GM18519 (cell line): ENCODE measurements at regions not wholly inside any gene's neighbourhood (a gene's known extent, or its start where the extent isn't known, plus 50 kb on each side); places are given as distances from the start of the nearest gene placed in this dataset.
"Not testable (repeated sequence)": the region's sequence is repeated elsewhere in the genome, so short reads cannot be mapped to it uniquely, and the experiment has no call there.

Experiments used
- ATAC-seq: cut with Tn5 transposase; IDR thresholded peaks from one replicate; pipeline ENCODE4 v1.9.1; 2021; ENCODE audit warnings: mild to moderate bottlenecking, moderate library complexity; ENCODE audit not compliant: unreplicated experiment, low FRiP score

- no peak for ATAC-seq
Observed at GRCh38 chr13:64540976-64541375, 2689.2 kb downstream of the PCDH9 start.

DNA sequence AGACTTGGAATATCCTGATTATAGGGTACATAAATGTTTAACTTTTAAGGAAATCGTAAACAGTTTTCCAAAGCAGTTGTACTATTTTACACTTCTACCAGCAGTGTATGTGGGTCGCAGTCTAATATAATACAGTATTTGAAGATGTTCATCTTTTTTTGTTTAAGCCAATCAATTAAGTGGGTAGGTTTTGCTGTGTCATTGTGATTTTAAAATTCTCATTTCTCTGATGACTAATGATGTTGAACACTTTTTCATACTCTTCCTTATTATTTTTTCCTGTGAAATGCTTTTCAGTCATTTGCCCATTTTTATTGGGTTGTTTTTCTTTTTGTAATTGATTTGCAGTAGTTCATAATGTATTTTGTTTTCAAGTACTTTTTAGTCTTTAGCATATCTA lies 2689.7 kb downstream of the PCDH9 start:
- no peak for ATAC-seq

GRCh38 chr13:64538711-64539110 lies 2691.4 kb downstream of the PCDH9 start:
- ATAC-seq, result no peak

DNA sequence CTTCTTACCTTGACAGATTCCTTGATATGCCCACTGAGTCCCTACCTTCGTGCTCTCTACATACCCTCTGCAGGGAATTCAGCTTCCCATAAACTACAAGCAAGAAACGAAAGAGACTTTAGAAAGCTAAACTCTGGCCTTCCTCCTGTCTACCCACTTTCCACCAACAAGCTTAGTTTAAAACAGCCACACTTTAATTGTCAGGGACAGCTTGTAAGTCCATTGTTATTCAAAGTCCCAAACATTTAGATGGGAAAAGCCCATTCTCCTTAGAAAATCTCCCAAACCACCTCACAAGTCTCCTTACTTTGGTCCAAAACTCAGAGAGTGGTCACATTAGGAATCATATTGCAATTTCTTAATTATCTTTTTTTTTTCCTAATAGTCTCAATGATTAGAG lies 2695.8 kb downstream of the PCDH9 start:
- no peak for ATAC-seq

- no peak for ATAC-seq
Observed at GRCh38 chr13:64531400-64531799, 2698.7 kb downstream of the PCDH9 start.

GRCh38 chr13:64529874-64530485 lies 2700.2 kb downstream of the PCDH9 start:
- no peak for ATAC-seq

- ATAC-seq, result no peak
Observed at GRCh38 chr13:64528838-64529237, 2701.3 kb downstream of the PCDH9 start.

DNA sequence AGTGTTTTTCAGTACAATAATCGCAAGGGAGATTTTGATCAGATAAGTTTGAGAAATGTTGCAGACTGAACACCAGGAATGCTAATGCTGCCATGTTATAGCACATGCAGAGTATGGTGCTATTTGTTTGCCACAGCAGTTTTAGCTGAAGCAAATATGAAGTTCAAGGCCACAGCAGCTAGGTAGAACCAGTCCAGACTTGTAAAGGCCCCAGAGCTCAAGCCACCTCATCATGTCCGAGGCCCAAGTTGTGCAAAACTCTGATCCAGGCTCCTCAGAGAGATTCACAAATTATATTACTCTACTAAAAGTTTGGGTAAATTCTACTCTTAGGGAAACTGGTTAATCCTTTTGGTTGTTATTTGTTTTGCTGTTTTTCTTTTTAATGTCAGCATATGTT lies 2702.6 kb downstream of the PCDH9 start:
- ATAC-seq, result no peak

DNA sequence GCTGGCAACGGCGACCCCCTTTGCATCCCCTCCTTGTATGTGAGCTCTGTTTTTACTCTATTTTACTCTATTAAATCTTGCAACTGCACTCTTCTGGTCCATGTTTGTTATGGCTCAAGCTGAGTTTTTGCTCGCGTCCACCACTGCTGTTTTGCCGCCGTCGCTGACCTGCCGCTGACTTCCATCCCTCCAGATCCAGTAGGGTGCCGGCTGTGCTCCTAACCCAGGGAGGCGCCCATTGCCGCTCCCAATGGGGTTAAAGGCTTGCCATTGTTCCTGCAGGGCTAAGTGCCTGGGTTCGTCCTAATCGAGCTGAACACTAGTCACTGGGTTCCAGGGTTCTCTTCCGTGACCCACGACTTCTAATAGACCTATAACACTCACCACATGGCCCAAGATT lies 2704.4 kb downstream of the PCDH9 start:
- ATAC-seq, result no peak

- ATAC-seq, result no peak
Observed at GRCh38 chr13:64510747-64511146, 2719.4 kb downstream of the PCDH9 start.

GRCh38 chr13:64506246-64506645 lies 2723.9 kb downstream of the PCDH9 start:
- no peak for ATAC-seq

DNA sequence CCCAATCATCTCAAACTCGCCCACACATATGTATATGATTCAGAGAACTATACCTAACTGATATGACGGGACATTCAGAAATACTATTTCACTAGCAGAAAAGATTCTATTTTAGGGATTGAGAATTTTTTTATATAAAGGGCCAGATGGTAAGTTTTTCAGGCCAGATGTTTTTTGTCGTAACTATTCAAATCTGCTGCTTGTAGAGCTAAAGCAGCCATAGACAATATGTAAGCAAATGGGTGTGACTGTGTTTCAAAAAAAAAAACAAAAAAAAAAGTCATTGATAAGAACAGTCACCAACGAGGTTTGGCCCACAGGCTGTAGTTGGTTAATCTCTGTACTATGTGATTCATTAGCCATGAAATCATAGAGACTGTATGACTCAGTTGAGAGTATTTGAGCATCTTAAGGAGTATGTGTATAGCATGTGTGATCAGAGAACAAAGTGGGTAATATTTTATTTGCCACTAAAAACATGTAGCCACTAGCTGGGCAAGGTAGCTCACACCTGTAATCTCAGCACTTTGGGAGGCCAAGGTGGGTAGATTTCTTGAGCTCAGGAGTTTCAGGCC lies 2724.7 kb downstream of the PCDH9 start:
- no peak for ATAC-seq

DNA sequence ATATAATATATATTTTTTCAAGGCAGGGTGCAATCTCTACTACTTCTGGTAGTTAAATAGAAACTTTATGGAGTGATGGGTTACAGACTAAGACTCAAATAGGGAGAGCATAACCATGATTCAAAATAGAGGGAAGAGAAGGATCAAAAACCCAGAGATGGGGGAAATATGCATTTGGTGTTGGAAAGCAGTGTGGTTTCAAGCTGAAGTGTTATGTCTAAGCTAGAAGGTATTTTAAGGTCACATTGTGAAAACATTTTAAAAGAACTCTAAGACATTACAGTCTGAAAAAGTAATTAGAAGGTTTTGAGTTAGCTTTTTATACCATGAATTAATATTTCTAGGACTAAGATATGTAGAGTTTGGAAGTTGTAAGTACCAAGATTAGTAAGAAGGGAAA lies 2741.4 kb downstream of the PCDH9 start:
- ATAC-seq, result no peak

DNA sequence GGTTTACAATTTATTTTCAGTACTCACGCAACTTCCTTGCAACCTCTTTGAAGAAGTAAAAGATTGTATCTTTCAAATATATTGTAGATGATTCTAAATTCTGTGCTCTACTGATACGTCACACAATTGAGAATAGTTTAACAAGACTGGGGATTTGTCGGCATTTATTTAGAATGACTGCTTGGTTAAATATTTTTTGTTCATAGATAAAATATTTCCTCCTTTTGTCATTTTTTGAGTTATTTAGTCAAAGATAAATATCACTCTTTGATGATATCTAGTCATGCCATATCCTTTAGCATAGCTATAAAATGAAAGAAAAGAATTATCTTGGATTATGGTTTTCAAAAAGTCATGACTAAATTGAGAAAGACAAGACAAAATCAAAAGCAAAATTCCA lies 2747.8 kb downstream of the PCDH9 start:
- ATAC-seq, result no peak

DNA sequence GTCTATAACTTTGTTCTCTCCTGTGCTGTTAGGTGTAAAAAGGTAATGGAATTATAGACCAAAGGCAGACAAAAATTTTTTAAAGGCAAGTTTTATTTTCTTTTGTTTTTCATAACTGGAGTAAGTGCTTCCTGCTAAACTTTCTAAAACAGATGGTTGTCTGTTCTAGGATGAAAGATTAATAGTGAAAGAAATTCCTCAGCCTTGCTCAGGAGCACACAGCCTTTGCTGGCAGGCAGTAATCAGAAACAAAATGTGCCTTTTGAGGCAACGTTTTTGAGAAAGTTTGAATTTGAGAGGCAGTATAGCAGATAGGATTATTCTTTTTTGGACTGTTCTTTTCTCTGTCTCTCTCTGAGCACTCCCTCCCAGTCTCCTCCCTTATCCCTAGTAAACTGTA lies 2749.5 kb downstream of the PCDH9 start:
- ATAC-seq, result no peak

DNA sequence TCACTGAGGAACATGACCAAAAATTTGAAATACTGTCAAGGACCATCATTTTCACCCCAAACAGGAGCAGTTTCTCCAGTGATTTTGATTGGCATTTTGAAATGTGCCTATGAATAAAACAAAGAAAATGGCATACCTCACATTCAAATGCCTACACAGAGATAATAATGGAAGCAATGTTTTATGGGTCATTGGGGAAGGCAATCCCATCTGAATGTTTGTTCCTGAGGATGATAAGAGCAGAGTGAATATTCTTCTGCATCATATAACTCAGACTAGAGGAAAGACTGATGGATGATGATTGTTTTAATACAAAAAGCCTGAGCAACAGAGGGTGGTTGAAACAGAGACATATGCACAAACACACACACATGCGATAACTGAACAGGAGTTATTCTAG lies 2749.9 kb downstream of the PCDH9 start:
- ATAC-seq, result no peak

- ATAC-seq, result no peak
Observed at GRCh38 chr13:64477146-64477545, 2753.0 kb downstream of the PCDH9 start.

GRCh38 chr13:64476041-64476568 lies 2754.0 kb downstream of the PCDH9 start:
- not testable (repeated sequence) for ATAC-seq

DNA sequence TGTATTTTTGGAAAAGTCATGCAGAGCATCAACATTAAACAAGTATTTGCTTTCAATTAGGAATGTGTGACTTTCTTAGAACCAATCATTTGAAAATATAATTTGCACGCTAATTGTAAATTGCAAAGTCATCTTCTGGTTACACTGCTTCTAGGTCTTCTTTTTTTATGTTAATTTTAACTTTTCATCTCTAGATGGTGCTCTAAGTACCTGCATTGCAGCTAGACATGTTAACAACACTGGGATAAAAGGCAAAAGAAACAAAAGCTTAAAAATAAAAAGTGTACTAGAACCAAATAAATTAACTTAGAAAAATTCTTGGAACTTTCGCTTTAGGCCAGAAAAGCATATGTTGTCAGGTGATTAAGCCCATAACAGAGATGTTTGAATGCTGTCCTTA lies 2758.2 kb downstream of the PCDH9 start:
- no peak for ATAC-seq

GRCh38 chr13:64470751-64471150 lies 2759.4 kb downstream of the PCDH9 start:
- ATAC-seq, result no peak

GRCh38 chr13:64459778-64460177 lies 2770.4 kb downstream of the PCDH9 start:
- ATAC-seq, result no peak

- no peak for ATAC-seq
Observed at GRCh38 chr13:64457976-64458375, 2772.2 kb downstream of the PCDH9 start.
